CD4-positive, alpha-beta T cell treated with Interleukin-17A for 1 hour (primary cell): ENCODE measurements at regions not wholly inside any gene's neighbourhood (a gene's known extent, or its start where the extent isn't known, plus 50 kb on each side); places are given as distances from the start of the nearest gene placed in this dataset.
A peak's percentile ranks its signal among the peaks of the same experiment; 100 is the strongest.
"Not testable (repeated sequence)": the region's sequence is repeated elsewhere in the genome, so short reads cannot be mapped to it uniquely, and the experiment has no call there.

ENCODE experiments used
- DNase-seq: peaks from one replicate; pipeline ENCODE4 v3.0.0-alpha.2; 2020

DNA sequence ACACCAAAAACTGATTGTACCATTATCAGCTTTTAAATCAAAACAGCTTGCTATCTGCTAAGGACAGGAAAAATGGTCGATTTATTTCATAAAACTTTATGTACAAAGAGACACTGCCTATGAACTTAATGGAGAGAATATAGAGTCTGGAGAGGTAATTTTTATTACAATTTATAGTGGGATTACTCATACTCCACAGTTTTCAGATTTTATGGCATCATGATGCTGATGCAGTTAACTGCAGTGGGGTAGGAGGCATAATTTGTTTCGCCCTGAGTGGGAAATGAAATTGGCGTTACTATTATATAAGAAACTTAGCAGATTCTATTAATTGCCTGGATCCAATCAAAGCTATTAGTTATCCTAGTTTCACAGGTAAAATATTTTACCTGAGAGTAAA is 301.4 kb downstream of the KLF12 start:
- no peak for DNase-seq

DNA sequence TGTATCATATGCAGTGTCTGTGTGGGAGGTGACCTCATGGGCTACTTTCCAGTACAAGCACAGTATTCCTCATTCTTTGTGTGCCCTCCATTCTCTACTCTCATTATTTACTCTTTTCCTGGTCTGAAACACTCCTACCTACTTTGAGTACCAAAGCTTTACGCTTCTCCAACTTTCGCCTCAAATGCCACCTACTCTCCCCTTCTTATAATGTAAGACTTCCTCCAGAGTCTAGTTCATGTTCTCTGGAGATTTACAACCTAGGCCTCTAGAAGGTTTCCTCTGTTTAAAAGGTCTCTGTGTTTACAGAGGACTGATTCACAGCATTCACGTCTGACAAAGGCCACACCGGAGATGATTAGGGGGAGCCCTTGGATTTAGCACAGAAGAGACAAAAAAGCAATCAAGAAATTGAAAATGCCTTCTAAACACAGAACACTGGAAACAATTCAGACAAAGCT is 302.0 kb downstream of the KLF12 start:
- DNase-seq = no peak

- no peak for DNase-seq
Measured at GRCh38 chr13:73829416-73829815, 304.8 kb downstream of the KLF12 start.

GRCh38 chr13:73828811-73829210 is 305.4 kb downstream of the KLF12 start:
- DNase-seq = no peak

GRCh38 chr13:73827434-73827833 is 306.8 kb downstream of the KLF12 start:
- no peak for DNase-seq

DNA sequence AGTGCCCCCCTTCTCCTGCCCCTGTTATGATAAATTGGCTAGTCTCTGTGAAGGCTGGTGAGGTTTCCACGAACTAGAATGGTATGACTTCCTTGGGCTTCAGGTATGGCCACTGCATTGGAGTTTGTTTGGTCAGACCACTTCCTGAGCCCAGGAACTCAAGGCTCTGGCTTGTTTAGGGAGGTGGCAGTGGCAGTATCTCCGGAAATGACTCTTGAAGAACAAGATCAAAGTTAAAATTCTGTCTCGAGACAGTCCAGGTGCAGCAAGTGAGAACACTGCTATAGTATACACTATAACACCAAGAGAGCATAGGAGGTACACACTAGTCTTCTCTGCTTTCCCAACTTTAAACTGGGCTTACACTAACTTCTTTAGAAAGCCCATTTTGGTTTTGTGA is 309.1 kb downstream of the KLF12 start:
- DNase-seq = peak; percentile 21

GRCh38 chr13:73822668-73823592 is 311.3 kb downstream of the KLF12 start:
- no peak for DNase-seq

DNA sequence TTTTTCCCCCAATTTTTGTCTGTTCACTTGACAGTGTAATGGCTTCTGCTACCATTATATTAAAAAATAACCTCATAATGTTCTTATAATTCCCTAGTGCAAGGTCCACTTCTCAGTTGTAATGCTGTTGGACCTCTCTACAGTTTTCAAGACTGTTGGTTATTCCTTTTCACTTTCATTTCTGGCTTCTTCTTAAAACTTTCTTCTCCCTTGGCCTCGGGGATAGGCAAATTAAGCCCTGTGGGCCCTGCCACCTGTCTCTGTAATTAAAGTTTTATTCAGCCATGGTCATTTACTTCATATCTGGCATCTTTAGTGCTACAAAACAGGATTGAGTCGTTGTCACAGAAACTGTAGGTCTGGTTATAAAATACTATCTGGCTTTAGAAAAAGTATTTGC is 313.5 kb downstream of the KLF12 start:
- DNase-seq = no peak

DNA sequence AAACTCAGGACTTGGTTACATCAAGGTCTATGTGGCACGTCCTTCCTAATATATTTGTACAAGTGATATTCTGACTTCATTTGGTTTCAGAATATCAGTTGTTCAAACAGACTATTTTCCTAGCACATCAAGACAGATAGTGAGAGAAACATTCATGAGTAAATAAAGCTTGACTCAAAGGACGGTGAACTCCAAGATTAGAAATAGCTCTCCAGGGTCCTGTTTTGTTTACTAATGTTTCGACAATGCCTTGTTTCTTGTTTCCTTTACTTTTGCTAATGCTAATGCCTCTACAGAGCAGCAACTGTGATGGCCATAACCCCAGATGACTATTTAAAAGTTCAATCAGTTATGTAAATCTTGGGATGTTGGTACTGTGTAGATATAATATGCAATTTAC is 313.9 kb downstream of the KLF12 start:
- no peak for DNase-seq

DNA sequence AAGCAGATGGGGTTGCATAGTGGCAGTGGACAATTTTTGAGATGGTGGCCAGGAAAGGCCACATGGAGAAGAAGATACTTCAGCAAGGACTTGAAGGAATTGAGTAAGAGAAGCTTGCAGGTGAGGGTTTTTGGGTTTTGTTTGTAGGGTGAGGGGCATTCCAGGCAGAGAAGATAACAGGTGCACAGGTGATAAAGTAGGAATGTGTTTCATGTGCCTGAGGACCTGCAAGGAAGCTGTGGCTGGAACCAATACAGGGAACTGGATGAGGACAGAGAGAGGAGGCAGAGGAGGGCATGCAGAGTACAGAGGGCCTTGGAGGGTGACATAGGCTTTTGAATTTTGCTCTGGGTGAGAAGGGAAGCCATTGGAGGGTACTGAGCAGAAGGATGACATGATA is 314.5 kb downstream of the KLF12 start:
- DNase-seq = no peak

DNA sequence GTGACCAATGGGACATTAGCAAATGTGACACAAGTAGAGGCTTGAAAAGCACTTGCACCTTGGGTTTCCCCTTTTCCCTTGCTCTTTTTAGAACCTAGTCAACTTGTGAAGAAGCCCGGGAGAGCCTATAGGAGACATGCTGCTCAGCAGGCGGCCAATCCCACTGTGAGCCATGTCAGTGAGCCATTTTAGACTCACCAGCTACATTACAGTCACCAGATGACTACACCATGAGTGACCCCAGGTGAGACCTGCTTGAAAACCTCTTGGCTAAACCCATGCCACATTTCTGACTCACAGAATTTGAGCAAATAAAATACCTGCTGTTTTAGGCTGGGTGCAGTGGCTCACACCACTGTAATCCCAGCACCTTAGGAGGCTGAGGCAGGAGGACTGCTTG is 317.5 kb downstream of the KLF12 start:
- no peak for DNase-seq

GRCh38 chr13:73815796-73816195 is 318.4 kb downstream of the KLF12 start:
- no peak for DNase-seq

DNA sequence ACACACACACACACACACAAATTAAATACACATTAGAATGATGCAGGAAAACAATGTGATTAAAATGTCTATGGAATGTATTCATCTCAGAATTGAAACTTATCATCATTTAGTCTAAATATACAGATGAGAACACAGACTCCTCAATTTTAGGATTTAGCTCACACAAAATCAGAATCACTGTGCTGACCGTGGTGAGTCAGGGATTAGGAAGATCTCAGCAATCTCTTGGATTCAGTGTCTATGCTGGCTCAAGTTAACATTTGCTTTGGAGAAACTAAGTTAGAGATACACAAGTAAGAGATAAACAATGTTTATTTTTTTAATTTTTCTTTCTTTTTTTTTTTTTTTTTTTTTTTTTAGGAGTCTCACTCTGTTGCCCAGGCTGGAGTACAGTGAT is 323.6 kb downstream of the KLF12 start:
- no peak for DNase-seq

DNA sequence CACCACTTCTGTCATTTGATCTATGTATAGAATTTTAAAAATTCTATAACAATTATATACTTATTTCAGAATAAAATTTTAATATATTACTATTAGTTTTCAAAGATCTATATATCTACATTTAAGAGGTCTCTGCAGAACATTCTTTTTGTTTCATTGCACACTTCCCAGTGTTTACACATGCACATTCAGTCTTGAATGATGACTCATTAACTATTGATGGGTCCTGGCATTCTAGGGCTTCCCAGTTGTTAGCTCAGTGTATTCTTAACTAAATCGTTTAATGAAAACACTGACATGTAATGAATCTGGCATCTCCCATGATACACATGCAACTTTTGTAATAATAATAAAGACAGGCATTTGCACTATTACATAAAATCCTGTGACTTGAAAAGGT is 324.6 kb downstream of the KLF12 start:
- no peak for DNase-seq

DNA sequence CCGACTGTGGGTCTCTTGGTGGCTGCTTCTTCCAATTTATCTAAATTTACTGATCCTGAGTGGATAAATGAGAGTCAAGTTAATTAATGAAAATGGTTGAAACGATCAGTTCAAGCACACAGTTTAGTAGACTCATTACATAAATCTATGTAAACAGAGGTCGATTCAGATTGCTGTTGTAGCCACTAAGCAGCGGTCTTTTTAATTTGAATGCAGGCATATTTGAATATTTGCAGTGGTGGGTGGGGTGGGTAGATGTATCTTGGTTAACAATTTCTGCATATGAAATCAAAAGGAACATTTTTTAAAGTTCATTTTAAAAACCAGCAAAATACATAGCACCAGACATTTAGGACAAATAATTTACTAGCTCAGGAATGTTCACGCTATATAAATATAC is 325.9 kb downstream of the KLF12 start:
- no peak for DNase-seq

DNA sequence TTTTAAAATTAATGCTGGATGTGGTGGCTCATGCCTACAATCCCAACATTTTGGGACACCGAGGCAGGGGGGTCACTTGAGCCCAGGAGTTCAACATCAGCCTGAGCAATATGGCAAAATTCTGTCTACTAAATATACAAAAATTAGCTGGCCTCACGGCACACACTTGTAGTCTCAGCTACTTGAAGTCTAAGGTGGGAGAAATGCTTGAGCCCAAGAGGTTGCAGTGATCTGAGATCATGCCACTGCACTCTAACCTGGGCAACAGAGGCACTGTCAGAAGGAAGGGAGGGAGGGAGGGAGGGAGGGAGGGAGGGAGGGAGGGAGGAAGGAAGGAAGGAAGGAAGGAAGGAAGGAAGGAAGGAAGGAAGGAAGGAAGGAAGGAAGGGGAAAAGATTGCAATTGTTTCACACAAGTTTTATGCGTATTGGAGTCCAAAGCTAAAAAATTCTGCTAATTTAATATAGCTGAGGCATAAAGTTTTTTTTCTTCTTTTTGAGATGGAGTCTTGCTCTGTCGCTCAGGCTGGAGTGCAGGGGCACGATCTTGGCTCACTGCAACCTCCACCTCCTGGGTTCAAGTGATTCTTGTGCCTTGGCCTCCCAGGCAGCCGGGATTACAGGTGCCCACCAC is 328.8 kb downstream of the KLF12 start:
- not testable (repeated sequence) for DNase-seq

- DNase-seq = no peak
Measured at GRCh38 chr13:73803997-73804396, 330.2 kb downstream of the KLF12 start.

DNA sequence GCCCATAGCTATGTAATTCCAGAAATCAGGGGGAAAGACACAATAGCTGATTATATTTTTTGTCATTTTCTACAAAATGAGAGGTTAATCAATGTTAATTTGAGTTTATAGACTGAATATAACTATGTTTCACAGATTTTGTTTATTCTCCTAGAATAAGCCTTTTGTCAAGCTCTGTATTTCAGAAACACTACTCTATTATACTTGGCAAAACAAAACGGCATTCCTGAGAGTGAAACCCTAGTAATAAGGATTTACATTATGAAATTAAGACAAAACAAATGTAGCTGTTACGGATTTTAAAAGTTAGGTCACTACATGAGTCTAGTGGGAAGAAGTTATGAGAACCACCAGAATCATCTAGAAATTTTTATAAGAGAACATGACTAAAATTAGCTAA is 334.2 kb downstream of the KLF12 start:
- no peak for DNase-seq

GRCh38 chr13:73794755-73795154 is 339.4 kb downstream of the KLF12 start:
- DNase-seq = no peak

GRCh38 chr13:73793361-73793760 is 340.8 kb downstream of the KLF12 start:
- no peak for DNase-seq

- no peak for DNase-seq
Measured at GRCh38 chr13:73792796-73793195, 341.4 kb downstream of the KLF12 start.

DNA sequence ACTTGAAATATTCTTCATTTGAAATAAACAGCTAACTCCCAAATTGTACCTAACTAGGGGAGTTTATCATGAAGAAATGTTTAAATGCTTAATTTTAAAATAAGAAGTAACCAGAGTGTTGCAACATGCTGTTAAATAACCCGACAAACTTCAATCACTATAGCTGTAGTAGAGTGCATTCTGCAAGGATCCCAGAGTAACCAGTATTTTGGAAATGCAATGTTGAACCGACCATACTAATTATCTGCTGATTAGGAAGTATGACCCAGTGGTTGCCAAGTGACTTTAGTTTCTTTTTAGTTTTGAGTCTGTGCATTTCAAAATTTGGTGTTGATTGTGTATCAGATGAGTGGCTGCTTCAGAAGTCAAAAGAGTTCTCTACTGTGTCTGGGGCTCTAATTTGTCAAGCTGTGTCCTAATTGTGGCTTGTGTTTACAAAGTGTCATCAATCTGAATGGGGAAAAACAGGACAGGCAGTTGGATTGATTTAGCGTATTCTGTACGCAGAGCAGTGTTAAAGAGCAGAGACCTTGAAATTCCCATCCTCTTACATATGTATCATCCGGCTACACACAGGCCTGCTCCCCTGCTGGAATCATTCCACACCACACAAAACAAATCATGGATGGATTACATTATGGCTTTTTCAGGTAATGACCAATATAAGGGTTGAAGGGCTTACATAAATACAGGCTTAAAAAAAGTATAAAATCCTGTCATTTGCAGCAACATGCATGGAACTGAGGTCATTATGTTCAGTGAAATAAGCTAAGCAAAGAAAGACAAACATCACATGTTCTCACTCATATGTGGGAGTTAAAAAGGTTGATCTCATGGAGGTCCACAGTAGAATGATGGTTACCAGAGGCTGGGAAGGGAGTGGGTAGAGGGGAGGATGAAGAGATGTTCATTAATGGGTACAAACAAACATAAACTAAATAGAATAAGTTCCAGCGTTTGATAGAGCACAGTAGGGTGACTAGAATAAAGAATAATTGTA is 351.5 kb downstream of the KLF12 start:
- no peak for DNase-seq

- no peak for DNase-seq
Measured at GRCh38 chr13:73781384-73781783, 352.8 kb downstream of the KLF12 start.
